GF-D8 (cell line): ENCODE measurements at regions not wholly inside any gene's neighbourhood (a gene's known extent, or its start where the extent isn't known, plus 50 kb on each side); places are given as distances from the start of the nearest gene placed in this dataset.

ENCODE experiments used
- DNase-seq: peaks from one replicate; lab custom pipeline; 2025; lab: John Stamatoyannopoulos, UW

DNA sequence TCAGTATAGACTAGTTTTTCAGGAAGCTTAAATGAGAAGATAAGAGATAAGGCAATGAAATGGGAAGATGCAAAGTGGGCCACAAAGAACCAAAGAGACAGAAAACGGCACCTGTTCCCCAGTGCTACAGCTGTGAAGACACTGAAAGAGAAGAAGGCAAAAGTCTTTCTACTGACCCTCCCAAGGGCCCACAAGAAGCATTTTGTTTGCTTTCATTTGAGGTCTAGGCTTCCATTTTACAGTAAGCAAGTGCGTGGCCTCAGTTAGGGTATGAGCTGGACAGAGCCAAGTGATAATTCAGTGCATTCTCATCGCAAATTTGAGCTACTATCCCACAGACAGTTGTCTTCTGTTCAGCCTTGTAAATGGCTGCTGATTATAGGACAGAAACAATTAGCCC, 53.4 kb upstream of the STK17B start:
- no peak for DNase-seq

DNA sequence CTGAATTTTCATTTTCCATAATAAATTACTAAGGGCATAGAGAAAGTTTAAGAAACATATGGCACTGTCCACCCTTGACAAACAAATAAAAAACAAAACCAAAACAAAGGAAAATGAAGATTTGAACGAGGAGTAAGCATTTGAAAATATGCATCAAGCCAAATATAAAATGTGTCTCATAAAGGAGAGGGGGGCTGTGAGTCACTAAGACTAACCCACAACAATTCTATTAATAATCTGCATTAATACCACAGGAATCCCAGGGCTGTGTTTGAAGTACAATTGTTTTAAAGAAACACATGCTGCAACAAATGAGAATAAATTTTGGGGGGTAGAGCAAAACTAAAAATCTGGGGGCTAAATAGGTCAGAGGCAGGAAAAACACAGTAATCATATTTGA, 53.8 kb upstream of the STK17B start:
- no peak for DNase-seq

GRCh38 chr2:196226058-196226706, 54.8 kb upstream of the STK17B start:
- no peak for DNase-seq

- no peak for DNase-seq
These were observed 55.3 kb upstream of the STK17B start for GRCh38 chr2:196226707-196227065.

GRCh38 chr2:196229013-196229412, 57.6 kb upstream of the STK17B start:
- DNase-seq: peak; percentile 31

DNA sequence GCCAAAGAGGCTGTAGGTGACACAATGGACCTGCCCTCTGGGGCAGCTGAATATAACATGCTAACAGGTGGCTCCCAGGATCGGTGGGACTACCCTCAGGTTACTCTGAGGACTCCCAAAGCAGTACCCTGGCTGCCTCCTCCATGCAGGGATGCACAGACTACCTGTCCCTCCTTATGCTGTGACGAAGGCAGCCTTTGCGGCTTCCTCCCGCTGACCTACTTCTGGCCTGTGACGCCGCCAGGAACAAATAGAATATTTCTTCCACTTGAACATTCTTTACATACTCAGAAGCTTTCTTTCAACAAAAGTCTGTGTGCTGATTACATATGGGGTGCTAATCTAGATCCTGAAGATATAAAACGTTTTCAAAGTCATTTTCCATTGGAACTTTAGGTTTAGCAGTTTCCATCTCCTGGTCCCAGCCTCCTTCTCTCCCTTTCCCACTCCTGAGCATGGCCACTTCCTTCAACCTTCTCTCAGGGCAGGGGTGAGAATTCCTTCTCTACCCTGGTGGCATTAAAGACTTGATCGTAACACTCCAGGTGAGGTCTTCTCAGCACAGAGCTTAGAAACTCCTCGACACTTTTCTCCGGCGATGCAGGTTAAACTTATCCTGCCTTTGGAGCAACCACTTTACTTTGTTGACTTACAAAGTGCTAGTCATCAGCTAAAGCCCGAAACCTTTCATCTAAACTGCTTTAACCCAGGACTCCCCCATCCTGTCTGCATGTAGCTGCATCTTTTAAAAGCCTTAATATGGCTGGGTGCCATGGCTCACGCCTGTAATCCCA, 58.9 kb upstream of the STK17B start:
- no peak for DNase-seq

- peak; percentile 67 for DNase-seq
These were observed 61.8 kb upstream of the STK17B start for GRCh38 chr2:196233021-196233804.

DNA sequence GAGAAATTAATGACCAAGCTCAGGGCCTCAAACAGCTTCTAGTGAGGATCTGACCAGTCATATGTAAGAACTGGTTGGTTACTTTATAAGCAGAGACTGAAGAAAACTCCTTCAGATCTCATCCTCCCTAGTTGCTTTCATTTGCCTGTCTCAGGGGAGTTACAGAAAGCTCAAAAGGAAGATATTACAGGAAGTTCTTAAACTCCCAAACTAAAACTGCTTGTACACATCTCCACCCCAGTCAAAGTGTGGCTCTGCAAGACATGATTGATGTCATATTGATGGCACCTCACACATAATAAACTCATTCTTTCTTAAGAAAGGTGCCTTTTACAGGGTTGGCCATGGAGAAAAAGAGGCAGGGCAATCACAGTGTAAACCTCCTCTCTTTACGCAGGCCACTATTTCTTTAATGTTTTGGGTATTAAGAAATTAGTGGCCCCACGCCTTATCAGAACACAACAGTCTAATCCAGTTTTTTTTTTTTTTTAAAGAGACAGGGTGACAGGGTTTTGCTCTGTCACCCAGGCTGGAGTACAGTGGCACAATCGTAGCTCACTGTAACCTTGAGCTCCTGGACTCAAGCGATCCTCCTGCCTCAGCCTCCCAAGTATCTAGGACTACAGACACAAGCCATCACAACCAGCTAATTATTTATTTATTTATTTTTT, 62.6 kb upstream of the STK17B start:
- DNase-seq: peak; percentile 82

- peak; percentile 29 for DNase-seq
These were observed 63.3 kb upstream of the STK17B start for GRCh38 chr2:196234672-196235071.

DNA sequence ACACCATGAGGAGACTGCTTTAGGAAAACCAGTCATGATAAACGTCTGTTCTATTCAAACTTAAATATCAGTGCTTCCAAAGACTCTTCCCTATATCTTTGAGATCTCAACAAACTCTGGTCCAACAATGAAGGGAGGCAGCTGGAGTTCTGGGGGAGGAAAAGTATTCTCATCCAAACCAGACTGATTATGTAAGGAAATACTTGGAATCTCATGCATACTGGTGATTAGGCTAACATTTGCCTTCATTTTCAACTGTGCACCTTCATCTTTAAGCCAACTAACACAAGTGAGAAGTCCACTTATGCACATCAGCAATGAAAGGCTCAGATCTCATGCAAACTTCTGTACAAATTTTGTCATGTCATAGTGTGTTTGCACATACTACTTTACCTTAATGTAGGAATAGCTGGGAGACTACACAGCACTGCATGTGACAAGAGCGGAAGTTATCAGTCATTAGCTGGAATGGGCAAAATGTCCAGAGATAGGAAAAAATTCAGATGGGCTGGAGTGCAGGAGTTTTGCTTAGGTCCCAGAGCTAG, 67.5 kb upstream of the STK17B start:
- no peak for DNase-seq

DNA sequence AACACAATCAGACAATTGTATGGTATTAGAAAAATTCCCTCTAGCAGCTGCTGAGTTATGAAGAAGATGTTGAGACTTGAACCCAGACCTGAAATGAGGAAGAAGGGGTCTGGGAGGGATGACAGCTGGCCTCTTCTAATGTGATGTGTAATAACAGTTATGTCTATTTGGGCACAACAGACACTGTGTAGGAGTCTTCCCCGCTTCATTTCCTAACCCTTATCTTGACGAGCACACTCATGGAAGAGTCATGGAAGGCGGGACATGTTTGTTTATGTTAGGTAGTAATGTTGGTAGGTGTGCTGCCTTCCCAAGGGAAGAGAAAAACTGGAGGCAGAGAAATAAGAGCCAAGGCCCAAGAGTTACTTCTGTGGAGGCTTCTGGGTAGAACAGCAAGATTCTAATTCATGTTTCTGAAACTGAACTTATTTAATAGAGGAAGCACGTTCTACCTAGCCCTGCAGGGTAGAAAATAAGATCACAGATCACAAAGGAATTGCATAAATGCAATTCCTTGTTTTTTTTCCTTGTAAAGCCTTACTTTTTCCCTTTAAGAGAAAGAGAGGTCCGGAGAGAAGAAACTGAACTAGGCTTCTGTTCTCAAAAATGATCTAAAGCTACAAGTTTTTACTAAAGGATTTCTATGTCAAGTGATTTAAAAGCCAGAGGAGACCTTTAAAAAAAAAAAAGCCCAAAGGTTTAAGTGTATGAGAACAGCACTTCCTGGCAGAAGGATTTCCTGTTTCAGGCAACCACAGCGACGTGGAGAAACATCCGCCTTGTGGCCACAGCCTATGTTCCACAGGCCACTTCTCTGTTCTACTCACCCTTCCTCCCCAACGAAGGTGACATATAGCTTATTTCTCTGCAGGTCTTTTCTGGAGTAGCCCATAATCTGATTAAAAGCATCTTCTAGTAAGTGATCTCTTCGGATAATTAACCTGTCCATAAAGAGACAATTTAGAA, 68.5 kb upstream of the STK17B start:
- peak; percentile 98 for DNase-seq

DNA sequence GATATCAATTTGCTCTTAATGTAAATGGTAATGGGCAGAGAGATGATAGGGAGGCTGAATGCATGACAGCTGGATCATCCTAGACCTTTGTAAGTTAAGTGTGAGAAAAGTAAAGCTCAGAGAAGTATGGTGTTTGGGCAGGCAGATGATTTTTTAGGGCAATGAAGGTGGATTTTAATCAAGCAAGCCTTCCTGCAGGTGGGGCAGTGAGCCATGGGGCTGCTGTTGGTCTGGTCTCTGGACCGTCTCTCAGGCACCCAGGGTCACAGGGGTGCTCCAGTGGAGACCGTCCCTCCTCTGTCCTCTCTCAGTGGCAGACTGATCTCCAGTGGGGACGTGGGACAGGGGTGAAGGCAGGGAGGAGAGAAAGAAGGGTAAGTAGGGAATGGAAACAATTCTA, 69.8 kb upstream of the STK17B start:
- no peak for DNase-seq

DNA sequence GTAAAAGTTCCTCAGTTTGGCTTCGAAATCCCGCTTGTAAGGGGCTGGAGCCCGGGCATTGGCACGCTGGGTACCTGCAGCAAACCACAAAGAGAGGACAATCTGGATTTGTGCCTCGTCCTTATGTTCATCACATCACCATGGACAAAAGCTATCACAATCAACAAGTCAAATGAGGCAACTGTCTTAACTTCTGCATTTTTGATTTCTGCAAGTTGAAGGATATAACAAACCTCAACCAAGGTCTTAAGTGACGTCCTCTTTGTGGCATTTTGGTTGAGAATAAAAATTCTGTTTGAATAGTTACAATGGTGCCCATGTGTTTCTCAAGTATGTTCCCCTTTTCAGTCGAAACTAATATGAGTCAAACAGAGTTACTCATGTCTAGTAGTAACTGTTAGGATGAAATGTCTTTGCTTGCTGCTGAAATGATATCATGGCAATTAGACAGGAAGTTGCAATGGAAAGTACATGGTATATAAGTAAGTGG, 70.8 kb upstream of the STK17B start:
- peak; percentile 98 for DNase-seq

DNA sequence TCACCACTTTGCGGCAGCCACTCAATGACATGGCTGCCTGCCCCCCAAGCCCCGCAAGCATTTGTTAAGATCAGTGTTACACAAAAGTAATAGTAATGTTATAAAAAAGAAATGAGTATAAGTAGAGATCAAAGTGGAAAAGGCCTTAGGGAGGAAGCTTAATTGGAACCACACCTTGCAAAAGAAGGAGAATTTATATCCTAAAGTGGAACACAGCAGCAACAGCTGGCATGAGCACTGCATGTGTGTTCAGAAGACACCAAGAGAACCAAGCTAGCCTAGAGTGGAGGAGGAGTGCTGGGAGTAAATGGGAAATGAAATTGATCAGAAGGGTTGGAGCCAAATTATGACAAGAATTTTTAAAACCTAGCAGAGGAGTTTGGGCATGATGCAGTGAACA, 73.1 kb upstream of the STK17B start:
- DNase-seq: no peak

DNA sequence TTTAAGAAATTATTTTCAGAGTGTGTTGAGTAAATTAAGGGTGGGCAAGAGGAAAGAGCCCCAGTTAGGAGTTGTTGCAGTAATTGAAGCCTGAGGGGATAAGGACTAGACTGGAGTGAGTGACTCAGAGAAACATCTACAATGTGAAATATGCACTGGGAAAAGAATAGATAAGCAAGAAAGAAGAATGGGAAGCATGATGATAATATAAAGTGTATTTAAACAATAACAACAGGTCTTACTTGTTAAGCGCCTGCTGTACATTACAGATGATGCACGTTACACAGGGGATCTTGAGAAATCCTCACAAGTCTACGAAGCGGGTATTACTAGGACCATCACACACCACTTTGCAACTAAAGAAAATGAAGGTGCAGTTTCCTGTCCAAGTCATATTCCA, 73.6 kb upstream of the STK17B start:
- no peak for DNase-seq

DNA sequence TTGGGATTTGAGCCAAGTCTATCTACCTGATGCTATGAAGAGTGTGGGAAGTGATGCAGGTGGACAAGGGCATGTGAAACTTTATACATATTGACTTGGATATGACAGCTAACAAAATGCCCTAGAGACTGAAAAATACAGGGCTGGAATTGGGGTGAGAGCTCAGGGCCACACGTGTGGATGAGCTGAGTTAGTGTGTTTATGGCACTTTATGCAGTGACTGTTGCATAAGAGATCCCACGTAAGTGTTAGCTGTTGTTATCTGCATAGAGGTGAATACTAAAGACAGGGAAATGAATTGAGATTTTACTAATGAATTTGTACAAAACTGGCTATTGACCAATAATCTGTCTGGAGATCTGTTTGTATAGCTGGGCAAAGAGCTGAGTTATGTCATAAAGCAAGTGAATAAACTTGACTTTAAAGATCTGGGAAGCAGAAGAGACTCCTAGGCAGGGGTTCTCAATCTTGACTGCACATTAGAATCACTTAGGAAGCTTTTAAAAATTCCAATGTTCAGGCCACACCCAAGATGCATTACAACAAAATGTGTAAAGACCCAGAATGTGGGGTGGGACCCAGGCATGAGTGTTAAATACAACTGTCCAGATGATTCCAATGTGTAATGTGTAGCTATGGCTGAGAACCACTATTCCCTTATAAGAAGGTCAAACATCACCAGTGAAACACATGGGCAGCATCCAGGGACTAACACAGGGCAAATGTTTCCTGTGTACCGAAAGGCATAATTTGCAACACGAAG, 74.2 kb upstream of the STK17B start:
- DNase-seq: no peak

DNA sequence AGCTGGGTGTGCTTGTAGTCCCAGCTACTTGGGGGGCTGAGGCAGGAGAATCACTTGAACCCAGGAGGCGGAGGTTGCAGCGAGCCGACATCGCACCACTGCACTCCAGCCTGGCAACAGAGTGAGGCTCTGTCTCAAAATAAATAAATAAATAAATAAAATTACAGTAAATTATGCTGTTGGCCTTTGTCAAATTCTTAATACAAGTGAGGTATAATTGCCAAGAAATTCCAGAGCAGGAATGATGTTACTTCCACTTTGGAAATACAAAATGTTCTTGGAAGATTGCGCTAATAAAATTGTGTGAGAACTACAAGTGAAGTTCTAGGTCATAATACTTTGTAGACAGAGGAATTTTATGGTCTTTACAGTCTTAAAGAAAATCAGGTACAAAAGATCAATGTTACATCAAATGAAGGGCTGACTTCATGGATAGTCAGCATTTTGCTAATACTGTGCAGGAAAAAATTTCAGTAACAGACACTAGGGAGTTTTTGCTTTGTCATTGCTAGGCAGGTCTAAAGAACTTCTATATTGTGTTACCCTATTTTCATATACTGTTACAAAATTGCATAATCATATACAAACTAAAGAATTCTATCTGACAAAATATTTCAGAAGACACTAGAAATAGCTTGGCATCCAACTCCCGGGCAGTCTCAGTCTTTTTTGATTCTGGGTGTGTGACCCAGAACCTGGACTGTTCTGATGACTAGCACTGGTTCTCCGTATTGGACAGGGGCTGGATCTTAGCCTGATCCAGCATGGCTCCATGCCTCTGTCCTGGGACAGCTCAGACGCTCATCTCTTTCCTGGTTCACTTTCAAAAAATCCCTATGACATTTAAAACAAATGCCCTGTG, 76.0 kb upstream of the STK17B start:
- DNase-seq: no peak

- no peak for DNase-seq
These were observed 76.5 kb upstream of the STK17B start for GRCh38 chr2:196247976-196248280.

- DNase-seq: peak; percentile 27
These were observed 77.2 kb upstream of the STK17B start for GRCh38 chr2:196248467-196249094.
